H9 (cell line): ENCODE measurements at regions not wholly inside any gene's neighbourhood (a gene's known extent, or its start where the extent isn't known, plus 50 kb on each side); places are given as distances from the start of the nearest gene placed in this dataset.

ENCODE experiments used
- DNase-seq: peaks from one replicate; pipeline ENCODE4 v3.0.0-alpha.2; 2017
- H2AFZ ChIP-seq: one replicate; pipeline ENCODE4 v1.6.1; 2013; ENCODE audit warnings: mild to moderate bottlenecking, low read length, control low read depth, moderate library complexity
- H2AK5ac ChIP-seq: 2 replicates; pipeline ENCODE4 v1.6.1; 2013; ENCODE audit warnings: low read length, control low read depth, mixed read lengths; ENCODE audit not compliant: insufficient read length
- H2BK120ac ChIP-seq: one replicate; pipeline ENCODE4 v1.6.1; 2013; ENCODE audit warnings: low read depth, mild to moderate bottlenecking, low read length, control low read depth, inconsistent platforms; ENCODE audit not compliant: poor library complexity, severe bottlenecking
- H2BK12ac ChIP-seq: 2 replicates; pipeline ENCODE4 v1.6.1; 2013; ENCODE audit warnings: low read length, control low read depth, mixed read lengths, low read depth; ENCODE audit not compliant: insufficient read length
- H2BK15ac ChIP-seq: 2 replicates; pipeline ENCODE4 v1.6.1; 2013; ENCODE audit warnings: low read depth, low read length, control low read depth
- H2BK20ac ChIP-seq: one replicate; pipeline ENCODE4 v1.6.1; 2013; ENCODE audit warnings: low read depth, mild to moderate bottlenecking, low read length, control low read depth, inconsistent platforms; ENCODE audit not compliant: poor library complexity, severe bottlenecking
- H2BK5ac ChIP-seq: 2 replicates; pipeline ENCODE4 v1.6.1; 2013; ENCODE audit warnings: low read length, control low read depth, mixed read lengths; ENCODE audit not compliant: insufficient read length
- H3K14ac ChIP-seq: 2 replicates; pipeline ENCODE4 v1.6.1; 2013; ENCODE audit warnings: low read length, control low read depth; ENCODE audit not compliant: insufficient read depth
- H3K18ac ChIP-seq: 2 replicates; pipeline ENCODE4 v1.6.1; 2013; ENCODE audit warnings: low read depth, mild to moderate bottlenecking, mixed read lengths, low read length, control low read depth; ENCODE audit not compliant: insufficient read length
- H3K23ac ChIP-seq: 2 replicates; pipeline ENCODE4 v1.6.1; 2013; ENCODE audit warnings: low read length, control low read depth, mixed read lengths, low read depth; ENCODE audit not compliant: insufficient read length
- H3K23me2 ChIP-seq: 2 replicates; pipeline ENCODE4 v1.6.1; 2013; ENCODE audit warnings: low read depth, mild to moderate bottlenecking, mixed read lengths, low read length, control low read depth; ENCODE audit not compliant: insufficient read length, poor library complexity, severe bottlenecking
- H3K27ac ChIP-seq: 2 replicates; pipeline ENCODE4 v1.5.1; 2013; ENCODE audit warnings: low read length, control low read depth, mixed read lengths, low read depth; ENCODE audit not compliant: insufficient read length
- H3K27me3 ChIP-seq: 2 replicates; pipeline ENCODE4 v1.6.1; 2013; ENCODE audit warnings: low read length, control low read depth, inconsistent platforms; ENCODE audit not compliant: insufficient read depth
- H3K4ac ChIP-seq: 2 replicates; pipeline ENCODE4 v1.6.1; 2013; ENCODE audit warnings: low read depth, mild to moderate bottlenecking, control low read depth, inconsistent platforms, low read length, moderate library complexity
- H3K4me1 ChIP-seq: 2 replicates; pipeline ENCODE4 v1.6.1; 2013; ENCODE audit warnings: low read length, control low read depth, inconsistent platforms; ENCODE audit not compliant: insufficient read depth
- H3K4me2 ChIP-seq: 2 replicates; pipeline ENCODE4 v1.6.1; 2013; ENCODE audit warnings: low read length, control low read depth, mixed read lengths; ENCODE audit not compliant: insufficient read length, insufficient read depth
- H3K56ac ChIP-seq: 2 replicates; pipeline ENCODE4 v1.6.1; 2013; ENCODE audit warnings: low read depth, mild to moderate bottlenecking, mixed read lengths, low read length, control low read depth; ENCODE audit not compliant: insufficient read length
- H3K79me1 ChIP-seq: 2 replicates; pipeline ENCODE4 v1.6.1; 2013; ENCODE audit warnings: low read depth, mild to moderate bottlenecking, moderate library complexity, low read length, control low read depth, inconsistent platforms; ENCODE audit not compliant: insufficient read depth, poor library complexity, severe bottlenecking
- H3K79me2 ChIP-seq: 2 replicates; pipeline ENCODE4 v1.6.1; 2013; ENCODE audit warnings: low read length, control low read depth, inconsistent platforms; ENCODE audit not compliant: insufficient read depth
- H3K9ac ChIP-seq: 2 replicates; pipeline ENCODE4 v1.6.1; 2013; ENCODE audit warnings: low read length, control low read depth, mixed read lengths; ENCODE audit not compliant: insufficient read length; ENCODE audit errors: extremely low read depth
- H3K9me3 ChIP-seq: one replicate; pipeline ENCODE4 v1.6.1; 2013; ENCODE audit warnings: low read depth, low read length, inconsistent platforms; ENCODE audit not compliant: control insufficient read depth
- H3T11ph ChIP-seq: one replicate; pipeline ENCODE4 v1.6.1; 2013; ENCODE audit warnings: mild to moderate bottlenecking, low read length, control low read depth, inconsistent platforms
- H4K20me1 ChIP-seq: one replicate; pipeline ENCODE4 v1.6.1; 2013; ENCODE audit not compliant: control insufficient read depth, insufficient read length, insufficient read depth
- H4K5ac ChIP-seq: 2 replicates; pipeline ENCODE4 v1.6.1; 2013; ENCODE audit warnings: low read depth, mild to moderate bottlenecking, mixed read lengths, low read length, control low read depth; ENCODE audit not compliant: insufficient read length
- H4K8ac ChIP-seq: replicated peaks from 2 replicates; pipeline ENCODE4 v1.6.1; 2013; ENCODE audit warnings: low read length, control low read depth, mixed read lengths, low read depth; ENCODE audit not compliant: insufficient read length
- H4K91ac ChIP-seq: 2 replicates; pipeline ENCODE4 v1.6.1; 2013; ENCODE audit warnings: low read depth, mild to moderate bottlenecking, moderate library complexity, mixed read lengths, low read length, control low read depth; ENCODE audit not compliant: insufficient read length
- H3K27ac Mint-ChIP-seq, 3 experiments: 2 replicates in 2 of 3; 3 replicates in 1 of 3; pipeline ENCODE4 v1.8.0; 2020 to 2021; ENCODE audit warnings: mixed read lengths in 3 of 3, mild to moderate bottlenecking in 1 of 3, moderate library complexity in 1 of 3
- H3K27me3 Mint-ChIP-seq: 2 replicates; pipeline ENCODE4 v1.8.0; 2021; ENCODE audit warnings: low read depth, mild to moderate bottlenecking, moderate library complexity, mixed read lengths
- H3K36me3 Mint-ChIP-seq, 3 experiments: 2 replicates in 2 of 3; 3 replicates in 1 of 3; pipeline ENCODE4 v1.8.0; 2020 to 2021; ENCODE audit warnings: low read depth in 3 of 3, mixed read lengths in 3 of 3; ENCODE audit not compliant: insufficient read depth in 1 of 3
- H3K4me1 Mint-ChIP-seq, 2 experiments: 2 replicates each; pipeline ENCODE4 v1.8.0; 2020; ENCODE audit warnings: mixed read lengths in 2 of 2
- H3K4me3 Mint-ChIP-seq, 2 experiments: 2 replicates in 1 of 2; 3 replicates in 1 of 2; pipeline ENCODE4 v1.8.0; 2020 to 2021; ENCODE audit warnings: mild to moderate bottlenecking in 2 of 2, mixed read lengths in 2 of 2, moderate library complexity in 1 of 2
- H3K9me3 Mint-ChIP-seq, 2 experiments: 2 replicates in 1 of 2; 3 replicates in 1 of 2; pipeline ENCODE4 v1.8.0; 2020; ENCODE audit warnings: mild to moderate bottlenecking in 2 of 2, mixed read lengths in 2 of 2, moderate library complexity in 1 of 2
- CTCF ChIP-seq: fragments of 200-600 bp; sonication (generic); conservative IDR thresholded peaks from 3 replicates; pipeline ENCODE4 v1.8.0; 2021; ENCODE audit warnings: antibody characterized with exemption, mild to moderate bottlenecking
- WGBS: extraction: QIAGEN DNeasy Blood & Tissue Kit; methylation state at CpG from one replicate; pipeline ENCODE4 v1.1.7; 2013; ENCODE audit warnings: missing lambda C conversion rate, low lambda C conversion rate, mixed read lengths; ENCODE audit not compliant: insufficient read length; ENCODE audit errors: extremely low coverage; 5-methylcytosine and 5-hydroxymethylcytosine counted together

DNA sequence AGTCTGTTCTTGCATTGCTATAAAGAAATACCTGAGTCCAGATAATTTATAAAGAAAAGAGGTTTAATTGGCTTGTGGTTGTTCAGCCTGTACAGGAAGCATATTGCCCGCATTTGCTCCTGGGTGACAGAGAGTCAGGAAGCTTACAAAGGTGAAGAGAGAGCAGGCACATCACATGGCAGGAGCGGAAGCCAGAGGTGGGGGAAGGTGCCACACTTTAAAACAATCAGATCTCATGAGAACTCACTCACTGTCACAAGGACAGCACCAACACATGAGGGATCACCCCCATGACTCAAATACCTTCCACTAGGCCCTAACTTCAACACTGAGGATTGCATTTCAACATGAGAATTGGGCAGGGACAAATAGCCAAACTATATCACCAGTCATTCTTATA lies 124.8 kb upstream of the COL5A2 start:
- Histone ChIP-seq H3K4me1 (no peaks in the 10 kb centered on the region), H3T11ph (no peak overlapping the region), H3K18ac (no peak overlapping the region), H3K4ac (no peak overlapping the region), H3K14ac (no peak overlapping the region; the same call in 1 of the 2 replicates), H2AK5ac (no peak overlapping the region), H2BK120ac (no peak overlapping the region), H4K20me1 (no peaks in the 10 kb centered on the region), H4K5ac (no peak overlapping the region), H3K79me1 (no peaks in the 10 kb centered on the region), H3K27me3 (no peaks in the 10 kb centered on the region), H3K79me2 (no peaks in the 10 kb centered on the region), H3K9me3 (no peaks in the 10 kb centered on the region), H2AFZ (no peak overlapping the region), H3K4me2 (no peak overlapping the region), H3K9ac (no peak overlapping the region), H3K23ac (no peak overlapping the region), H4K8ac (no peak overlapping the region), H3K56ac (no peak overlapping the region), H4K91ac (no peak overlapping the region), H2BK5ac (no peak overlapping the region), H3K23me2 (no peaks in the 10 kb centered on the region), H2BK12ac (no peak overlapping the region), H2BK20ac (no peak overlapping the region), H2BK15ac (no peak overlapping the region), H3K27ac (no peak overlapping the region)
- Mint-ChIP-seq H3K4me1 (no peaks in the 10 kb centered on the region), H3K36me3 (no peaks in the 10 kb centered on the region), H3K27me3 (no peaks in the 10 kb centered on the region), H3K27ac (peak overlapping the region in 2 of 3 experiments; percentile 46 to 59; a peak in 1 of 7 replicates), H3K4me3 (no peak overlapping the region), H3K9me3 (no peaks in the 10 kb centered on the region; a peak in 1 of 5 replicates)
- no peak for DNase-seq
- WGBS = no CpG with 5 or more reads among the region's 2 CpGs
- TF ChIP-seq CTCF = no peak
